Keratinocyte (primary cell): ENCODE measurements at regions not wholly inside any gene's neighbourhood (a gene's known extent, or its start where the extent isn't known, plus 50 kb on each side); places are given as distances from the start of the nearest gene placed in this dataset.

Source experiments
- DNase-seq: peaks from one replicate; pipeline ENCODE4 v3.0.0-alpha.2; 2011; ENCODE audit warnings: low read depth, missing footprints, low spot score
- FAIRE-seq: peaks from 2 replicates; lab custom pipeline; 2011; peaks lifted over from hg19 to GRCh38; lab: Jason Lieb, UNC
- H2AFZ ChIP-seq: 2 replicates; pipeline ENCODE4 v1.6.0; 2012; ENCODE audit warnings: low read length, control low read depth, inconsistent platforms; ENCODE audit not compliant: control insufficient read depth
- H3K27ac ChIP-seq: 2 replicates; pipeline ENCODE4 v1.5.1; 2011; ENCODE audit warnings: low read length; ENCODE audit not compliant: control insufficient read depth, insufficient read depth
- H3K27me3 ChIP-seq: 3 replicates; pipeline ENCODE4 v1.6.0; 2011; ENCODE audit warnings: low read length; ENCODE audit not compliant: control insufficient read depth, insufficient read depth; ENCODE audit errors: extremely low read depth
- H3K36me3 ChIP-seq, 2 experiments: 2 replicates in 1 of 2; 3 replicates in 1 of 2; pipeline ENCODE4 v1.5.1; 2011; ENCODE audit warnings: low read length in 2 of 2, mild to moderate bottlenecking in 1 of 2; ENCODE audit not compliant: control insufficient read depth in 2 of 2, insufficient read depth in 2 of 2; ENCODE audit errors: extremely low read depth in 1 of 2
- H3K4me1 ChIP-seq: 3 replicates; pipeline ENCODE4 v1.5.1; 2011; ENCODE audit warnings: low read length; ENCODE audit not compliant: control insufficient read depth, insufficient read depth; ENCODE audit errors: extremely low read depth
- H3K4me2 ChIP-seq: 3 replicates; pipeline ENCODE4 v1.6.0; 2011; ENCODE audit warnings: low read depth, low read length; ENCODE audit not compliant: control insufficient read depth, insufficient read depth; ENCODE audit errors: extremely low read depth
- H3K4me3 ChIP-seq, 3 experiments: fragments of 200-600 bp in 1 of 3; sonication (generic) in 1 of 3; 2 replicates in 2 of 3; 3 replicates in 1 of 3; pipeline ENCODE4 v1.5.1; 2011 to 2016; ENCODE audit warnings: low read length in 3 of 3, mild to moderate bottlenecking in 3 of 3, control low read depth in 2 of 3, inconsistent platforms in 1 of 3, low read depth in 1 of 3, mixed read lengths in 1 of 3, mixed run types in 1 of 3, moderate library complexity in 1 of 3; ENCODE audit not compliant: control insufficient read depth in 2 of 3, insufficient read depth in 2 of 3; ENCODE audit errors: extremely low read depth in 1 of 3
- H3K79me2 ChIP-seq: 2 replicates; pipeline ENCODE4 v1.6.0; 2012; ENCODE audit warnings: low read length; ENCODE audit not compliant: control insufficient read depth, insufficient read depth
- H3K9ac ChIP-seq: 3 replicates; pipeline ENCODE4 v1.6.0; 2011; ENCODE audit warnings: low read length; ENCODE audit not compliant: control insufficient read depth, insufficient read depth; ENCODE audit errors: extremely low read depth
- H3K9me1 ChIP-seq: 3 replicates; pipeline ENCODE4 v1.6.0; 2011; ENCODE audit warnings: low read length; ENCODE audit not compliant: control insufficient read depth, insufficient read depth; ENCODE audit errors: extremely low read depth
- H3K9me3 ChIP-seq: 2 replicates; pipeline ENCODE4 v1.5.1; 2012; ENCODE audit warnings: low read depth, low read length; ENCODE audit not compliant: control insufficient read depth
- H4K20me1 ChIP-seq: 3 replicates; pipeline ENCODE4 v1.6.0; 2011; ENCODE audit warnings: low read length; ENCODE audit not compliant: control insufficient read depth, insufficient read depth; ENCODE audit errors: extremely low read depth
- EZH2 ChIP-seq: IDR thresholded peaks from one replicate; pipeline ENCODE4 v1.6.1; 2012; ENCODE audit warnings: inconsistent platforms, mild to moderate bottlenecking, low read length, moderate library complexity
- dilution Hi-C: fragments of 300-500 bp; cut with MboI; formaldehyde crosslinking; loops from one replicate; pipeline ENCODE4 v1.7.0; 2020; ENCODE audit warnings: low sequenced_read_pairs; ENCODE audit not compliant: extremely low pct_ligation_motif_present
- TF ChIP-seq, protein P1 (sequence below), 3 experiments: IDR thresholded peaks in 1 of 3; conservative IDR thresholded peaks in 1 of 3; optimal IDR thresholded peaks in 1 of 3; 2 replicates in 2 of 3; 3 replicates in 1 of 3; pipeline versions ENCODE3 to v1.5.1; 2011; ENCODE audit warnings: low read length in 3 of 3, mild to moderate bottlenecking in 3 of 3, moderate library complexity in 2 of 3, control low read depth in 1 of 3, inconsistent platforms in 1 of 3; ENCODE audit not compliant: insufficient read depth in 2 of 3; ENCODE audit errors: extremely low read depth in 1 of 3

- Histone ChIP-seq H3K4me1 (peaks cover 7% of the 10 kb centered on the region), H4K20me1 (no peaks in the 10 kb centered on the region), H3K9me3 (no peaks in the 10 kb centered on the region), H3K79me2 (no peaks in the 10 kb centered on the region), H3K4me3 (no peak overlapping the region), H3K9me1 (no peaks in the 10 kb centered on the region), H2AFZ (no peak overlapping the region), H3K9ac (no peak overlapping the region), H3K27me3 (no peaks in the 10 kb centered on the region), H3K4me2 (no peak overlapping the region), H3K36me3 (no peaks in the 10 kb centered on the region), H3K27ac (no peak overlapping the region)
- TF ChIP-seq EZH2: no peak
- TF ChIP-seq, protein P1, sequence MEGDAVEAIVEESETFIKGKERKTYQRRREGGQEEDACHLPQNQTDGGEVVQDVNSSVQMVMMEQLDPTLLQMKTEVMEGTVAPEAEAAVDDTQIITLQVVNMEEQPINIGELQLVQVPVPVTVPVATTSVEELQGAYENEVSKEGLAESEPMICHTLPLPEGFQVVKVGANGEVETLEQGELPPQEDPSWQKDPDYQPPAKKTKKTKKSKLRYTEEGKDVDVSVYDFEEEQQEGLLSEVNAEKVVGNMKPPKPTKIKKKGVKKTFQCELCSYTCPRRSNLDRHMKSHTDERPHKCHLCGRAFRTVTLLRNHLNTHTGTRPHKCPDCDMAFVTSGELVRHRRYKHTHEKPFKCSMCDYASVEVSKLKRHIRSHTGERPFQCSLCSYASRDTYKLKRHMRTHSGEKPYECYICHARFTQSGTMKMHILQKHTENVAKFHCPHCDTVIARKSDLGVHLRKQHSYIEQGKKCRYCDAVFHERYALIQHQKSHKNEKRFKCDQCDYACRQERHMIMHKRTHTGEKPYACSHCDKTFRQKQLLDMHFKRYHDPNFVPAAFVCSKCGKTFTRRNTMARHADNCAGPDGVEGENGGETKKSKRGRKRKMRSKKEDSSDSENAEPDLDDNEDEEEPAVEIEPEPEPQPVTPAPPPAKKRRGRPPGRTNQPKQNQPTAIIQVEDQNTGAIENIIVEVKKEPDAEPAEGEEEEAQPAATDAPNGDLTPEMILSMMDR (optimal IDR thresholded peaks at IDR 0.05 in 1 of 3, IDR thresholded peaks at IDR 0.05 in 1 of 3, conservative IDR thresholded peaks at IDR 0.05 in 1 of 3; ENCODE audit: extremely low read depth in 1 of 3, insufficient read depth in 2 of 3, low read length in 3 of 3): peak; percentile 47 to 64 (median 60)
- no peak for FAIRE-seq
- dilution Hi-C loops: no loop called here
- DNase-seq: peak; percentile 33
Observed at GRCh38 chr20:19828232-19828631, 70.2 kb downstream of the RIN2 start.

DNA sequence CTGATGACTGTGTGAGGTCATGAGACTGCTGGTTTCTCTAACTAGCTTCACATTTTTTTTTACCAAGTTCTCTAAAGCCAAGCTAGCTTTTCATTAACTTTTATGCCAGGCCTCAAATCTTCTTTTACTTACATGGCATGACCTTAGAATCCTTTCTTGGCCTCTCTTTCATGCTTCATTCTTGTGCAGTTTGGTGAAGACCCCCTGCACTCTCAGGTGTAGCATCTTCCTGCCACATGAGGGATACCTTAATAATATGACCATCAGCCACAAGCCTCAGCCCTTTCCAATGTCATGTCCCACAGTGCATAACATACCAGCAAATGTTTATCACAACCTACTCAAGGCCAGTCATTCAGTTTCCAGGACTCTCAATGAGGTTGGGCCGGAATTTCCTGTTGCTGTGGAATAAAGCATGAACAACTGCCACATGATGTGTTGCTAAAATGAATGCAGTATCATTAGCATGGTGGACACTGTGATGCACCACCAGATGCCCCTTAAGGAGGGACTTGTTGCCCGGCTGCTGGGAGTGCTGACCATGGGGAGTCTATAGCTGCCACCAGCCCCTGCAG, 72.2 kb downstream of the RIN2 start:
- Histone ChIP-seq H2AFZ (no peak overlapping the region), H4K20me1 (no peaks in the 10 kb centered on the region), H3K9me1 (no peaks in the 10 kb centered on the region), H3K9me3 (no peaks in the 10 kb centered on the region), H3K9ac (no peak overlapping the region), H3K27ac (no peak overlapping the region), H3K27me3 (no peaks in the 10 kb centered on the region), H3K4me2 (no peak overlapping the region), H3K79me2 (no peaks in the 10 kb centered on the region), H3K4me1 (peaks cover 4% of the 10 kb centered on the region), H3K4me3 (no peak overlapping the region), H3K36me3 (no peaks in the 10 kb centered on the region)
- FAIRE-seq: no peak
- no peak for DNase-seq
- TF ChIP-seq, protein P1 (optimal IDR thresholded peaks at IDR 0.05 in 1 of 3, IDR thresholded peaks at IDR 0.05 in 1 of 3, conservative IDR thresholded peaks at IDR 0.05 in 1 of 3; ENCODE audit: extremely low read depth in 1 of 3, insufficient read depth in 2 of 3, low read length in 3 of 3): no peak
- TF ChIP-seq EZH2: no peak
- dilution Hi-C loops: no loop called here
